Activated CD4-positive, alpha-beta T cell treated with anti-CD3 and anti-CD28 coated beads for 1 hour (primary cell): ENCODE measurements at regions not wholly inside any gene's neighbourhood (a gene's known extent, or its start where the extent isn't known, plus 50 kb on each side); places are given as distances from the start of the nearest gene placed in this dataset.

Experiments used
- DNase-seq: peaks from one replicate; pipeline ENCODE4 v3.0.0-alpha.2; 2020

DNA sequence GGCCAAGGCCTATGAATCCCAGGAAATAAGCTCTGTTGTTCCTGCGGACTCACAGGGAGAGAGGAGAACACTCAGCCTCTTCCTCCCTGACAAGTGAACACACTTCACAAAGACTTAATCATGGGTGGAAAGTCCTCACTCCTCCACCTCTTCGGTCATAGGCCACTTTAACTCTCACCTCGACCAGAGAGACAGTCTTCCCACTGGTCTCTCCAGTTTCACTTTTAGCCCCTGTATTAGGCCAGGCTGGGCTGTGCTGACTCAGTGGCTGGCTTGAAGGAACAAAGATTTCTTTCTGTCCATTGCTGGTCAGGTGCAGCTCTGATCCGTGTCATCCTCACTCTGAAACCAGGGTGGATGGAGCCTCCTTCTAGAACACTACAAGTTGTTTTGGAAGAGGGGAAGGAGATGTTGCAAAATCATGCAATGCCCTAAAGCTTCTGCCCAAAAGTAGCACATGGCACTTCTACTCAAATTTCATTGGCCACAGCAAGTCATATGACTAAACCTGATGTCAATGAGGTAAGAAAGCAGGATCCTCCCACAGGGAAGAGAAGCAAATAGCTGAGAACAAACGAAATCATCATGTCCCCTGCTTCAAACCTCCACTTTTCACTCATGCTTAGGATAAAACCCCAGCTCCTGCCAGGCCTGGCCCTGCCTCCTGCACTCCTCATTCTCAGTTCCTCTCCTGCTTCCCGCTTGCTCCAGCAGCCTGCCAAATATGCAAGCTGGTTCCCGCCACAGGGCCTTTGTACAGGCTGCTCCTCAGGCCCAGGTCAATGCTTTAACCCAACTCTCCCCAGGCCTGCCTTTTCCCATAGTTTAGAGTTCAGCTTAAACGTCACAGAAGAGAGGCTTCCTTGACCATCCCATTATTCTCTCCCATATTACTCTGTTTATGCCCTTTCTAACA lies 150.5 kb upstream of the RUNX3 start:
- no peak for DNase-seq

DNA sequence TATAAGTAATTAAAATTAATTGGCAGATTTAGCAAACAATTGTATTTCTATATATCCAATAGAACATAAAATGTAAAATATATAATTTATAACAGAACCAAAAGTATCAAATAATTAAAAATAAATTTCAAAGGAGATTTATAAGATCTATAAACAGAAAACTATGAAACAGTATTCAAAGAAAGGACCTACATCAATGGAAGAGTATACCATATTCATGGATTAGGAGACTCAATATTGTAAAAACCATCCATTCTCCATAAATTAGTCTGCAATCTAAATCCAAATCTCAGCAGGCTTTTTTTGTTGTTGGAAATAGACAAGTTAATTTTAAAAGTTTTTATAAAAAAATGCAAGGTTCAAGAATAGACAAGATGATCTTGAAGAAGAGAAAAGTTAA lies 149.0 kb upstream of the RUNX3 start:
- no peak for DNase-seq

DNA sequence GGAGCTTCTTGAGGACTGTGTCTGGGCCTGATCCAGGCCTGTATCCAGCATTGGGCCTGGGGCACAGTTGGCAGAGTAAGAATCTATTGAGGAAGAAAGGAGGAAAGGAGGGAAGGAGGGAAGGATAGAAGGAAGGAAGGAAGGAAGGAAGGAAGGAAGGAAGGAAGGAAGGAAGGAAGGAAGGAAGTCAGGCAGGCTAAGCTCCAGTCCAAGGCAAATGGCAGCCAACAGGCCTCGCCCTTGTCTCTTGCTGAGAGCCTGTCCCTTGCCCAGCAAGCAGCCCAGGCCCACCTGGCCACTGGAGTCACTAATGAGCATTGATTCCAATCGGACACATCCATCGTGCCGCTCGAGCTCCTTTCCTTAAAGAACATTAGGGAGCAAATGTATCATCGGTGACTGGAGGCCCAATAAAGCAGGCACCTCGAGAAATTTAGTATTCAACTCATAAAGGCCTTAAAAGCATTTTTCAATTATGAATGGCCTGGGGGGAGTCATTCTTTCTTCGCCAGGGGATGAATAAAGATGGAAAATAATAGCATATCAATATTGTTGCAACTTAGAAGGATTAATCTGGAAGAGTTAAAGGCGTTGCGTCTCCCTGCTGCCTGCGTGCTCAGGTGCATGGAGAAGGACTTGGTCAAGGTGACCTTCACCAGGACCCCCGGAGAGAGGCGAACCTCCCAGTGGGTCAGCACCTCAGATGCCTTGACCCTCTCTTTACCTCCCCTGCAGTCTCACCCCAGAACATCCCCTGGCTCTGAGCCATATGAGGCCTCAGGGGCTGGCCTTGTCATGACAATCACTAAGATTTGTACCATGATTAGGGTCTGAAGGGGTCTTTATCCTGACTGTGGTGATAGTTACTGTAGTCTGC lies 144.5 kb upstream of the RUNX3 start:
- DNase-seq: no peak

DNA sequence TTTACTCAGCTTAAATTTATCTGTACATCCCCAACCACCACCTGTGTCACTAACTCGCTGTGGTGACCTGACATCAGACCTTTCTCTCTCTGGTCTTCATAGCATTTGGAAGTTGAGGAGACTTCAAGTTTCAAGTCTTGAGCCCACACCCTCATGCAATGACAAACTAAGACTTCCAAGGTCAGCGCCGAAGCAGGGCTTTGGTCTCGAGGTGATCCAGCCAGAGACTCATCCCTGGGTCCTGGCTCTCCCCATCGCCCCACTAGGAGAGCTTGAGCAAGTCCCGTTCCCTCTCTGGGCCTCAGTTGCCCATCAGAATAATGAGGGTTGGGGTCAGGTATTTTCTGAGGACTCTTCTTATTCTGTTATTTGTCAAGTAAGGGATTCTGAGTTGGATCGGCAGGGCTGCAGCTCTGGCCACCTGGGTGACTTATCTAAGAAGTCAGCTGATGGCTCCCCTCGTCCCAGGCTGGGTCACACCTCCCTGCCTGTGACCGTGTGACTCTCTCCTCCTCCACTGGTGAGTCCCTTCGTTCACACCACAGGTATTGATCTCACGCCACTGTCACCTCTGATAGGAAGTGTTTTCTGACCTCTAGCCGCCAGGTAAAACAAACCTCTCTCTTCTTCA lies 143.7 kb upstream of the RUNX3 start:
- no peak for DNase-seq

DNA sequence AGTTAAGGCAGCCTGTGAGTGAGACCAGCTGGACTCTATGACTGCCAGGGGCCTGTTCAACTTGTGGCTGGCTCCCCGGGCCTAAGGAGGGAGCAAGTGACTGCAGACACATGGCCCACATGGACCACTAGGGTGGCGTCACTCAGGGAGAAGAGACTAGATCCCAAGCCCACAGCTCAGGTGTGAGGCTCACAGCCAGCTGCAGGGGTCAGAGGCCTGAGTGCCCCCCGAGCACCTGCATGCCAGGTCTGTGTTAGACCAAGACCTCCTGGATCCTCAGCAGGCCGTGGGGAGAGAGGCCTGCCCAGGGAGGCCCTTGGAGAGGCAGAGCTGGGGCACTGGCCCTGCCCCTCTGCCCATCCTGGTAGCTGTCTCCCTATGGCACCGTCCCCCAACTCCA lies 142.4 kb upstream of the RUNX3 start:
- no peak for DNase-seq

DNA sequence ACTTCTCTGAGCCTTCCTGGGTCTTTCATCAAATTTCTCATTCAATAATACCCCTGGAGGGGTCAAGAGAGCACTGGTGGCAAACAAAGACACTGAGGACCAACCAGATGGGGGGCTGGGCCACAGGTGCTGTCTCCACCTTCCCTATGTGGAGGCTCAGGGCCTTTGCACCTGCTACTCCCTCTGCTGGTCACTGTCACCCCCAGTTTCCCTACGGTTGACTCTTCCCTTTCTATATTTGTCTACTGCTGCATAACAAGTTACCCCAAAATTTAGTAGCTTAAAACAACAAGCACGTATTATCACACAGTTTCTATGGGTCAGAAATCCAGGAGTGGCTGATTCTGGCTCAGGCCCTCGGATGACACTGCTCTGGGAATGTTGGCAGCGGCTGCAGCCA lies 138.8 kb upstream of the RUNX3 start:
- no peak for DNase-seq

DNA sequence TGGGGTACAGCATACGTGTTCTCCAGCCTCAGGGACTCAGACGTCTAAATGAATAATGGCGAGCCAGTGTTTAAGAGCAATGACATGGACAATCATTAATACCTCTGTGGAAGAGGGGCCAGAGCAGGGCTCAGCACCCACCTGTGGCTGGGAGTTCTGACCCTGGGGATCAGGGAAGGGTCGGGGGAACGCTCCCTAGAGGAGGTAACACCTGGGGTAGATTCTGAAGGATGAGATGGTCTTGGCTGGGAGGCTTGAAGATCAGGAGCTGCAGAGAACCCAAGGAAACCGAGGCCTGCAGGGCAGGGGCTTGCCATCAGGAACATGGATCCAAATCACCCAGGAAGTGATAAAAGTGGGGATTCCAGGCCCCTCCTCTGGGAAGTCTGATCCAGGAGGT lies 138.2 kb upstream of the RUNX3 start:
- DNase-seq: no peak

DNA sequence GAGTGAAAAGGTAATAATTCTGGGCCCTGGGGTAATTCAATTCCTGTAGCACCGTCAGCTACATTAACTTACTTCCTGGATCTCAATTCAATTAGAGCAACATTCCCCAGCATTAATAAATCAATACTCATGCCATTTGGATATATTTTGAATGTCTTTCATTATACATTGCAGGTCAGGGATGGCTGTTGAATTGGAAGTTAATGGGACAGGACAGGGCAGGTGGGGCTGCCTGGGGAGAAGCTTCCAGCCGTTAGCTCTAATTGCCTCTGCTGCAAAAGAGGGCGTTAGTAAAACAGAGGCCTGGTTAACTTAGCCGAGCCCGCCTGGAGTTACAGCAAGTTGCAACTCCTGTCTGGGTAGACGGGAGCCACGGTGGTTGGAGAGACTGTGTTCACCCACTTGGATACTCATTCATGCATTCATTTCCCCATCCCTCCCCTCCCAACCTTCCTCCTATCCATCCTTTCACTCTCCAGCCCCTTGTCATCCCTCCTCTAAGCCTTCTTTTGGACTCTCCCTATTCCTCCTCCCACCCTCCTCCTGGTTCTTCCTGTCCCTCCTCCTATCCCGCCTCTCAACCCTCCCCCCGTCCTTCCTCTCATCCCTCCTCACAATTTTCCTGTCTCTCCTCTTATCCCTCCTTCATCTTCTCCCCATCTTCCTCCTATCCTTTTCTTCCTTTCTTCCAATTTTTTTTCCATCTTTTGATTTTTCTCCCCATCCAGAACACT lies 137.6 kb upstream of the RUNX3 start:
- no peak for DNase-seq

DNA sequence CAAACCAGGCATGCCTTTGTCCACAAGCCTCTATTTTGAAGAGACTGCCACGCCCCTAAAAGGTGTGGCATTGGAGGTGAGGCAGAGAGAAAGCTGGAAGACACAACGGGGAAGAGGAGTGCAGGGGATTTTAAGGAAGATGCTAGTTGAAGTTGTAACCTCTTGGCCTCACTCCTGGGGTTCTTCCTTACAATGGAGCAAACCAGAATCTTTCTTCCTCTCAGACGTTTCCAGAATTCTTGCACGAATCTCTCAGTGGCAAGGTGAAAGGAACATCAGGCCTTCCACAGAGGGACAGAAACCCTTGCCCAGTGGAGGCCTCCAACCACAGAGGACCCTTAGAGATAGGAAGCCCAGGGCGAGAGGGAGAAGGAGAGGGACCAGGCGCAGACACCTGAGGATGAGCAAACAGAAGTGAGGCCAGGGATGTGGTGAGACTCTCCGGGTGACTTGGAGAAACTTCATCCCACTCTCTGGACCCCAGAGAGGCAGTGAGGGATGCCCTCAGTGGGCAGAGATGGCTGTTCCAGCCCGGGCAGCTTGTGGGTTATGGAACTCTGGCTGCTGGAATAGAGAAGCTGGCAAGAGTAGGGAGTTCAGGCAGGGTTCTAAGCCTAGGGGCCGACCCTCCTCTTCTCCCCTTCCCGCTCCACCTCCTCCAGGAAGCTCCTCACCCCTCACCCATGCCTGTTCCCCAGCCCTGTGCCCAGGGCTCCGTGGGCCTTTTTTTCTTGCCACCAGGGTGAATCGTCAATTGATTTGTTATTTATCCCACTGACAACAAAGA lies 136.8 kb upstream of the RUNX3 start:
- no peak for DNase-seq

DNA sequence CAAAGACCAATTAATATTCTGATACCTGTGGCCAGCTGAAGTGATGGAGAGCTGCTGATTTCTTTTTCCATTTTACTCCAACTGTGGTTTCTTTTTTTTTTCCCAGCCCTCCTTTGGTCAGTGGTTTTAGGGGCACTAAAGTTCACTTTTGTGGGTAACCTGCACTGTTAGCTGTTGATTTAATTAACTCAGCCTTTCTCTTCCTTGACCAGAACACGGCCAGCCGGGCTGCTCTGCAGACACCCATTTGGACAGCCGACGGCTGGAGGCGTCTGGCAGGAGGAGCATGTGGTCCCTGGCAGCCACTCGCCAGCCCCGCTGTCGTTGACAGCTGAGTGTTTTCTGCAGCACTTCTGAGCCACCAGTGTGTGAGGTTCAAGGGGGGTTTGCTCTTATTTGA lies 136.2 kb upstream of the RUNX3 start:
- no peak for DNase-seq

DNA sequence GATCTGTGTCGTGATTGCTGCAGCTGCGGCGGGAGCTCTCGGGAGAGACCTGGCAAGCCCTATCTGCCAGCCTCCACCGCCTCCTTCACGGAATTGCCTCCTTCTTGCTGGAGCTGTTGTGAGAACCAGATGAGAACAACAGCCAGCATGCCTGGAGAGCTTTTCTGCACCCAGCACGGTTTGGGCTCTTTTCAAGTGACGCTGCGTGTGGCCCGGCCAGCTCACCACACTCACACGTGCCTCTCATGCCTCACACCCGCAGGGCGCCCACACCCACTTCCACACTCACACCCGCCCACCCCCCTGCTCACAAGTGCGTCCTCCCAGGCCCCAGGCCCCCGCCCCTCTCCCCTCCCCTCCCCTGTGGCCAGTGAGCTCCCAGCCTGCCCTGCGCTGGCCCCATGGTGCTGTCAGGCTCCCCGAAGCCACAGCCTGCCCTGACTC lies 135.7 kb upstream of the RUNX3 start:
- no peak for DNase-seq

DNA sequence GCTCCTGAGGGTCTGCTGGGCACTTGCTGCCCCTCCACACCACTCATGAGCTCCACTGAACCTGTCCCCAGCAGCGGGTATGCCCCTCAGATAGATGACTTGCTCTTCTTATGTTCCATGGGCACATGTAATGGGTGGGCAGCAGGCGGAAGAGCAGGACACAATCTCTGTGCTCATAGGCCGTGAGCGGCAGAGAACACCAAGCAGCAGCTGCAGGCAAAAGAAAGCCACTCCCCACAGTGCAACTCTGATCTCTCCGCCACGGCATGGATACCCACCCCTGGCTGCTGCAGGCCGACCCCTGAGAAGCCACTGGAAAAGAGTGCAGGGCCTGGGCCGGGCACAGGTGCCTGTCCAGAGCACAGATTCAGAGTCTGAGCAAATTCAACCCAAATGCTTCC lies 135.2 kb upstream of the RUNX3 start:
- DNase-seq: no peak

DNA sequence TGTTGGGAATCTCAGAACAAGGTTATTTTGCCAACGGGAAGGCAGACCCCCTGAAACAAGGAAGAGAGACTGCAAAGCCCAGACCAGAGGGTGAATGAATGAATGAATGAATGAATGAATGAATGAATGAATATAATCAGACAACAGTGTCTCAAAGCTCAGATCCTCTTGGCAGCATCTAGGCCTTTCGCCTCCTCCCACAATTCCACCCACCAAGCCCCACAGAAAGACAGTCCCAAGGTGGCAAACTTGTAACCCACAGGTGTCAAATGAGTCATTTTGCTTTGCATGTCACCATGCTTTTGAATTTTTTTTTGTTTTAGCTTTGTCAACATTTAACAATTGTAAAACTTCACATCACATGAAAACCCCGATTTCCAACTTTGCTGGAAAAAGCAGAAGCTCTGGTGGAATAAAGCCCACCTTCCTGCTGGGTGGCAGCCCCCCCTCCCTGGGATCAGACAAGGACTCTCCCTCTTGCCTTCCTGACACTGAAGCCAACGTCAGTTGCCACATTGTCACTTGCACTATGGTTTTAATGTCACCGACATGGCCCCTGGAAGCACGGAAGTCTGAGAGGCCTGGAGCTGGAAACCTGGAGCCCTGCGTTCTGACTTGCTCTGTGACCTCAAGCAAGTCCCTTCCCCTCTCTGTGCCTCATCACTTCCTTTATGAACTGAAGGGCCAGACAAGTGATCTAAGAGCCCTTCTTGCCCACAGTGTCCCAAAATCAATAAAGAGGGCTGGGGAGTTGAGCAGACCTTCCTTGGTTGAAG lies 134.6 kb upstream of the RUNX3 start:
- DNase-seq: no peak

DNA sequence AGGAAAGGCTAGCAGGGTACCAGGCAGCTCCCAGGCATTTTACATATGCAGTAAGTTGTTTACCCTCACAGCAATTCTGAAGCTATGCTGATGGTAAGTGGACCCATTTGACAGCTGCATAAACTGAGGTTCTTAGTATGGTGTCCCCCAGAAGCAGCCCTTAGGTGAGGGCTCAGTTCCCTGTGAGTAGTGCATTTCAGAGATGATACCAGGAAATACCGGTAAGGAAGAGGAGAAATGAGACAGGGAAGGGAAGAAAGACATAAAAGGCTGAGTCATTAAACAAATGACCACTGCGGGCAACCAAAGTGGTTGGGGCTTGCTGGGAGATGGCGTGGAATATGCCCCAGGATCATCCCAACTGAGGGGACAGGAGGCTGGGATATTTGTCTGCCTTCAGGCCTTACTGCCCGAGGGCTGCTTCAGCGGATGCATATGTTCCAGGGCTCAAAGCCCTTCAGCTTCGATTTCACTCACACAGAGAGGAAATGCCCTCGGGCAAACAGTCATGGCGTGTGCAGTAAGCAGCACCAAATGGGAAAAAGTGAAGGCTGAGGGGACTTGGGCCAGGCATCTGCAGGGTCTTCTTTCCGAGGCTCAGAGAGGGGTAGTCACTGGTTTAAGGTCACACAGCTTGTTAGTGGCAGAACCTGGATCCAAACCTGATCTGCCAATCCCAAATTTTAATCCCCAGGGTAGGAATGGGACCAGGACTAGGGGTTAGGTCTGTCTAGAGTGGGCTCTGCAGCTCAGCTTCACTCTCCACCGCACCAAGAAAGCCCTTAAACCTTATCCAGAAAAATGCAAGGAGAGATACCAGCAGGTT lies 133.7 kb upstream of the RUNX3 start:
- no peak for DNase-seq

DNA sequence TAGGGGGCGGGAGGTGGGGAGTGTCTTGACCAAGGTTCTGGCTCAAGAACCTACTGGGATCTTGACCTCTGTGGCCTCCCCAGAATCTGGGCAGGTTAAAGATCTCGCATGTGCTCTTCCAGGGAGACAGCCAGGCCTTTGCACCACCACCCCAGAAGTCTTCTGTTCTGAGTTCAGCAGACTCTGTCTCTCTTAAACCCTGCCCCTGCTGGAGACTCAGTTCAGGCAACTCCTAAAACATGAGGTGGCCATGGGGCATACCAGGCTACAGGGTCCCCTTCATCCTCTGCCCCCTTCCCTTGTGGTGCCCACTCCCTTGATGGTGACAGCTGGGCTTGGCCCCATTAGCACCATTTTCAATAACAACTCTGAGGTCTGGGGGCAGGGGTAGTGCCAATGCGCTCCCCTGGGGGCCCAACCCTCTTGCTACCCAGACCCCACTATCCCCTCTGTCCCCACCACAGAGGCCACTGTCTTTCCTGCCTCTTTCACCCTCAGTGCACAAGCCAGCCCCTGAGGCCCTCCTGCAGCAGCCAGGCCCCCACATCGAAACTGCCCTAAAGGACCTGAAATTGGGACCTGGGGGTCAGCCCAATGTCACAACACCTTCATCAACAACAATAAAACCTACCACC lies 132.7 kb upstream of the RUNX3 start:
- DNase-seq: no peak

DNA sequence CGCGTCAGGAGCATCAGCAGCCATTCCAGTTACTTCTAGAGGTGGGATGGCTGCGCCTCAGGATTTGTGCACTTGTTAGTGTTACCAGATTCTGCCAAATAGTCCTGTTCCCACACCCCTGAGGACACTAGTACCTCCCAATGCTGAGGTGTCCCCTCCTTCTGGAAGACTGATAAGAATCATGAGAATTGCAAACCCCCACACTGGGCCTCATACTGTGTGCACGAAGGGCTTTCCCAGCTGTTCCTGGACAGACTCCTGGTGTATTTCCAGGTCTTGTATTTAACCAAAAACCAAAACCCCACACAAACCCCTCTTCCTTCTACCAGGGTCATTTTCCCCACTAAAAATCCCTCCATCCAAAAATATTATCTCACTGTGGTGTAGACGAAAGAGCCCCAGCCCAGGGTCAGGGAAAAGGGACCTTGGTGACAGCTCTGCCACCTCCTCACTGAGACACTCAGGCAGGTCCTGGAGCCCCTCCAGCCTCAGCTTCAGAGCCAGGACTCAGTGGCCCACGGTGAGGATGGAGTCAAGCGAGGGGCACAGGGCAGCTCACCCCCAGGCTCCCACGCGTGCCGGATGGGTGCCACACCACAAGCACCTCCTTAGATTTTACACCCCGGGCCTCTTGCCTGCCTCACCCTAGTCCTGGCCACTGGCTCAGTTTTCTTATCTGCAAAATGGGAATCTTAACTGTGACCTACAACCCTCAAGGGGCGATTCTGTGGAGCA lies 131.4 kb upstream of the RUNX3 start:
- no peak for DNase-seq

DNA sequence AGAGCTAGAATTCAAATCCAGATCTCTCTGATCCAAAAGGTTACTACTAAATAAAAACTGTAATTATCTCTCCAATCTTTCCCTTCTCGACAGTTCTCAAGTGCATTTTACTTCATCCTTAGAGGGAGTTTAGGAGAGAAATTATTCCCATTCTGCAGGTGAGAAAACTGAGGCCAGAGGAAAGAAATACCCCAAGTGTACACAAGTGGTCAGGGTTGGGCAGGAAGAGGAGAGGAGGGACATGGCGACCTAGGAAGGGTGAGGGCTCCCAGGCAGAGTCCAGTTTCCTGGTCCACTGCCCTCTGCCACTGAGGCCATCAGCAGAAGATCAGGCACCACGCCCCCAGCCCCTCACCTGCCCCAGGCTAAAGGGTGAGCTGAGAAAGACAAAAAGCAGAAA lies 127.1 kb upstream of the RUNX3 start:
- DNase-seq: no peak

DNA sequence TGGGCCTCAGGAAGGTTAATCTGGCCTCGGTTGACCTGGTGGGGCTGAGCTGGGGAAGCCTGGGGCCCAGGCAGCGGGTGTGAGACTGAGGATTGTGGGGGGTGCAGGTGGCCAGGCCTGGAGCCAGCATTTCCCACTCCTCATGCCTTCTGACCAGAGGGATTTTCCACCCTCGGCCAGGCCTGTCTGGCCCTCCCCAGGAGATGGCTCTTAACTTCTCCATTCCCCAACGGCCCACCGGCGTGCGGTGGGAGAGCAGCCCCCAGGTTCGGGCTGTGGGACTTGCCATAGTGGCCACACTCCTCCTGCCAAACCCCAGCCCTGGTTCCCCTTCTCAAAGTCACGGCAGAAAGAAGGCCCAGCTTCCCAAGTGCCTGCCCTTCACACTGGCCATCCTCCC lies 126.5 kb upstream of the RUNX3 start:
- no peak for DNase-seq

DNA sequence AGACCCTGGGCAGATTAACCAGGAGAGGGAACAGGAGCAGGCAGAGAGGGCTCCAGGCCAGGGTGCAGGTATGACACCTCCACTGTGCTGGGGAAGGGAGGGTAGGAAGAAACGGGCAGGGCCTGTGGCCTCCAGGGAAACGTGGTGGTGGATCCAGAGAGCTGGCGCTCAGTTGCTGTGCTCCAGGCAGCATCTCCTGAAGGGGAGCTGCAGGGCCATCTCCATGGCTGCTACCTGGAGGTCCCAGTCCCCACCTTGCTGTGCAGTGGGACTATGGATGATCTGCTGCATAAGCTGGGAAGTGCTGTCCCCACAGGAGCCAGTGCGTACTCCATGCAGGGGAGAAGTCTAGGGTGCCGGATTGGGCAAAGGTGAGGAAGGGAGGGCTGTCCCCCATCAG lies 125.9 kb upstream of the RUNX3 start:
- DNase-seq: no peak
